Omental fat pad (tissue), 3 donors: ENCODE measurements at regions not wholly inside any gene's neighbourhood (a gene's known extent, or its start where the extent isn't known, plus 50 kb on each side); places are given as distances from the start of the nearest gene placed in this dataset.

Source experiments
- ATAC-seq: fragments of 150-250 bp; one replicate; pipeline ENCODE4 v1.9.1; 2016; ENCODE audit warnings: mild to moderate bottlenecking, moderate library complexity; ENCODE audit not compliant: low FRiP score
- DNase-seq: peaks from one replicate; pipeline ENCODE4 v3.0.0-alpha.2; 2019; ENCODE audit warnings: low spot score
- CTCF ChIP-seq, 3 donors: fragments of 450-650 bp; IDR thresholded peaks; one replicate each; pipeline ENCODE4 v1.5.1; 2016 to 2017; ENCODE audit warnings: antibody characterized with exemption in 3 of 3, mild to moderate bottlenecking in 3 of 3, moderate library complexity in 2 of 3

- DNase-seq, result no peak
- no peak for ATAC-seq
- TF ChIP-seq CTCF (IDR thresholded peaks at IDR 0.05), result no peak
These were observed 64.7 kb downstream of the ARRDC4 start for GRCh38 chr15:98025237-98025636.

GRCh38 chr15:98034731-98035130, 74.2 kb downstream of the ARRDC4 start:
- DNase-seq (no peak), ATAC-seq (no peak)
- no peak for TF ChIP-seq CTCF (IDR thresholded peaks at IDR 0.05)

- DNase-seq, result no peak
- ATAC-seq, result no peak
- no peak for TF ChIP-seq CTCF (IDR thresholded peaks at IDR 0.05)
These were observed 74.6 kb downstream of the ARRDC4 start for GRCh38 chr15:98035134-98035533.

- DNase-seq, result no peak
- TF ChIP-seq CTCF (IDR thresholded peaks at IDR 0.05), result no peak
- no peak for ATAC-seq
These were observed 75.1 kb downstream of the ARRDC4 start for GRCh38 chr15:98035577-98036010.

GRCh38 chr15:98039596-98039995, 79.1 kb downstream of the ARRDC4 start:
- ATAC-seq (no peak), DNase-seq (no peak)
- TF ChIP-seq CTCF (IDR thresholded peaks at IDR 0.05), result no peak

GRCh38 chr15:98040146-98040545, 79.6 kb downstream of the ARRDC4 start:
- DNase-seq (no peak), ATAC-seq (no peak)
- no peak for TF ChIP-seq CTCF (IDR thresholded peaks at IDR 0.05)

GRCh38 chr15:98043160-98044014, 82.9 kb downstream of the ARRDC4 start:
- DNase-seq (no peak), ATAC-seq (peak; percentile 21)
- no peak for TF ChIP-seq CTCF (IDR thresholded peaks at IDR 0.05)
